MM.1S (cell line): ENCODE measurements at regions not wholly inside any gene's neighbourhood (a gene's known extent, or its start where the extent isn't known, plus 50 kb on each side); places are given as distances from the start of the nearest gene placed in this dataset.

Experiments used
- CTCF ChIP-seq: fragments of 300-600 bp; sonication (generic); IDR thresholded peaks from 2 replicates; pipeline ENCODE4 v1.5.1; 2016; ENCODE audit warnings: antibody characterized with exemption, low read length, mixed read lengths
- EZH2 ChIP-seq: fragments of 300-600 bp; sonication (generic); optimal IDR thresholded peaks from 2 replicates; pipeline ENCODE3; 2017; ENCODE audit warnings: low read depth, mild to moderate bottlenecking, antibody characterized with exemption, low read length, mixed read lengths

GRCh38 chr17:13076905-13077304 is 59.1 kb upstream of the ELAC2 start:
- TF ChIP-seq CTCF (no peak), EZH2 (no peak)
